GM21390 (cell line): ENCODE measurements at regions not wholly inside any gene's neighbourhood (a gene's known extent, or its start where the extent isn't known, plus 50 kb on each side); places are given as distances from the start of the nearest gene placed in this dataset.
A peak's percentile ranks its signal among the peaks of the same experiment; 100 is the strongest.

Source experiments
- ATAC-seq: cut with Tn5 transposase; IDR thresholded peaks from one replicate; pipeline ENCODE4 v1.9.1; 2021; ENCODE audit not compliant: unreplicated experiment

DNA sequence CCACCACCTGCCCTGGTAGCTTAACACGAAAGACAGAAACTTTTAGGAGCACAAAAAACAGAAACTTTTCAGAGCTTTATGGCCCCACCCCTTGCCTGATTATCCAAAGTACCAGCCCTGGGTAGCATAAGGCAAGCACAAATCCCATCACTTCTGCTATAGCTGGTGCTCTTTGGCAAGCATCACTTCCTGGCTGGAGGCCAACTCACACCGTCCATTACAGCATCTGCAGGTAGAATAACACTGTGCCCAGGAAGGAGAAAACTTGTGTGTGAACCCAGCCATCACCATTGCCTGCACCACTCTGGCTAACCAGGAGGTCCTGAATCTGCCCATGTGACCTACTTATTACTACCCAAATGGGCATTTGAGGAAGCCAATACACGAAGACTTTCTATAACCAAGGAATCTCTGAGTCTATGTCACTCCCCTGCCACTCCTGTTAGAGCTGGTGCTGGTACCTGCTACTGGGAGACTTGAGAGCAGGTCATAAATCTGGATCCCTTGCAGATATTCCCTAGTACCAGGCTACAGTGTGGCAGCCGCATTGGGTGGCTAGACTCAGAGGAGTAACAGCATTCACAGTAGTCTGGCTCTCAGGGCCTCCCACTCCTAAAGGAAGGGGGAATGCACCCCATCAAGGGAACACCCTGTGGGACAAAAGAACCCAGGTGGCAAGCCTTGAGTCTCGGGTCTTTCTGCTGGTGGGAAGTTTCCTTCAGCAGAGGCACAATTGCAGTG lies 73.3 kb upstream of the AKAP13 start:
- ATAC-seq = no peak

DNA sequence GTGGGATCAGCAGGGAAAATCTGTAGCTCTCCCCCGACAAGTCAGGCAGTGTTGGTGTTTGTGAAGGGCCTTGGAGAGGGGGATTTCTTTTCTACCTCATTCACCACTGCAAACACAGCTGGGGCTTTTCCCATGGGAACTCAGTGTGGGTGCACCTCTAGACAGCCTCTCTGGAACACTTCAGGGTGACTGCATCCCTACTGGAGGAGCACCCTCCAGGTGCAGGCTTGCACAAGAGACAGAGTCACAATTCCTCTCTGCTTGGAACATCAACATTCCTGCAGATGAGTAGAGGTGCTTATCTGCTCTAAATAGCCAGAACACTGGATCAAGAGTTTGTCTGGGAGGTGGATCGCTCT lies 72.7 kb upstream of the AKAP13 start:
- no peak for ATAC-seq

GRCh38 chr15:85311647-85312046 lies 68.8 kb upstream of the AKAP13 start:
- no peak for ATAC-seq

- ATAC-seq = peak; percentile 91
Observed at GRCh38 chr15:85312486-85312885, 67.9 kb upstream of the AKAP13 start.

- ATAC-seq = peak; percentile 26
Observed at GRCh38 chr15:85312929-85313331, 67.5 kb upstream of the AKAP13 start.

- no peak for ATAC-seq
Observed at GRCh38 chr15:85313339-85313738, 67.1 kb upstream of the AKAP13 start.

DNA sequence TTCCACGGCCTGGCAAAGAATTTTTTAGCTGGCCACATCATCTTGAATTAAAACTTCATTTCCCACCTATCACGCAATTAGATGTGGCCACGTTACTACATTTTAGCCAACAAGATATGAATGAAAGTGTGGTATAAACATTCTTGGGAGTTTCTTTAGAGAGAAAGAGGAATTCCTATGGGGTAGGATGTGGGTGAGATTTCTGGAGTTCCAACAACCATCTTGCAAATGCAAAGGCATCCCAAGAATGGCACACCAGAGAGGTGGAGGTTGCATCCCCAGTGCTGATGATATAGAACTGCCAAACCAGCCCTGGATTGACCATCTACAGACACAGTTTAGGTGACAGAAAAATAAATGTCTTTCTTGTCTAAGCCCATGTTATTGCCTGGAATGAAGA lies 66.3 kb upstream of the AKAP13 start:
- no peak for ATAC-seq

DNA sequence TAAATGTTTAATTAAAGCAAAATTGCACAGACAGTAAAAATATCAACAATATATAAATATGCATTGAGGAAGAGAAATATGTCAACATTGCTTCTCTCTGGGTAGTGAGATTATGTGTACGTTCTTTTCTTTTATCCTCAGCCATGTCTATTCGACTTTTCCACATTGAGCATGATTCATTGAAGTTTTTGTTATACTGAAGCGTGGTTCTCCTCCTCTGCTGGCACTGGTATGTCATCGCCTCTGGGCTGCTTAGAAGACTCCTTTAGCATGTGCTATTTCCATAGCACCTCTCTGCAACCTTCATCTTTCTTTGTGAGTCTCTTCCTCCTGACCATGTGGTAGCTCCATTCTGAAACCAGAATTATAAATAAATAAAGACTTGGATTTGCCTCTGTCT lies 65.8 kb upstream of the AKAP13 start:
- ATAC-seq = no peak

- no peak for ATAC-seq
Observed at GRCh38 chr15:85316244-85316934, 64.0 kb upstream of the AKAP13 start.

GRCh38 chr15:85318048-85318731 lies 62.2 kb upstream of the AKAP13 start:
- peak; percentile 91 for ATAC-seq

GRCh38 chr15:85318732-85319076 lies 61.7 kb upstream of the AKAP13 start:
- ATAC-seq = peak; percentile 10

DNA sequence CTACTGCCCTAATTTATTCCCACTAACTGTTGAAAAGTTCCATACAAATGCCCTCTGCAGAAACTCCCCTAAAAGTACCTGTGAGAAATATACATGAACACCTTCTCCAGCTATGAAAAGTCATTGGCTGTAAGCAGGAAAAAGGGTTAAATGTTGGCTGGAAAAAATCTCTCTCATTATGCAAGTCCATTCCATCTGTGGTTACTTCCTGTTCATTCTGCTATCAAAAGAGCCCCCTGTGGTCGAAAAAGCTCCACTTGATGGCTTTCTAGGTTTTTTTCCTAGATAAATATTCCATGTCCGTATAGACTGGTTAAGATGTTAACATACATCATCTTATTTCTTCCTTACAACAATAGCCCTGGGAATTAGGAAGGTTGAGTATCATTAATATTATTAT lies 56.2 kb upstream of the AKAP13 start:
- no peak for ATAC-seq

- ATAC-seq = no peak
Observed at GRCh38 chr15:85325834-85326233, 54.6 kb upstream of the AKAP13 start.

DNA sequence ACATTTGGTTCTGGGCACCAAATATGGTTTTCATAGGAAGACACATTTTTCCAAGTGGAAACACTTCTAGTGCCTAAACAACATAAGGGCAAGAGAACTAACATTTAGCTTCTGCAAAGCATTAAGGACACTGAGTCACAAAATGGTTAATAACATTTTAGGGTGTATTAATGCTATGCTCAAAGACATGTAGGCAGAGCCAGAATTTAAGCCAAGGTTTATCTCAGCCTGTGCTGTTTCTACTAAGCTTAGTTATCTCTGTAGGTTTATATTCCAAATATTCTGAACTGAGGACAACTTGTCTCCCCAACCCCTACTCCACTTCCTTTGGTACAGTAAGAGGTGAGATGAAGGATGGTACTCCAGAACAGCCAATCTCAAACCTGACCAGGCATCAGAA lies 54.1 kb upstream of the AKAP13 start:
- no peak for ATAC-seq

GRCh38 chr15:85327820-85328219 lies 52.6 kb upstream of the AKAP13 start:
- ATAC-seq = no peak

- ATAC-seq = peak; percentile 53
Observed at GRCh38 chr15:85329561-85330422, 50.6 kb upstream of the AKAP13 start.
